HuH-7.5 (cell line): ENCODE measurements at regions not wholly inside any gene's neighbourhood (a gene's known extent, or its start where the extent isn't known, plus 50 kb on each side); places are given as distances from the start of the nearest gene placed in this dataset.

Experiments
- DNase-seq: peaks from one replicate; pipeline ENCODE4 v3.0.0; 2011; ENCODE audit warnings: low spot score

DNA sequence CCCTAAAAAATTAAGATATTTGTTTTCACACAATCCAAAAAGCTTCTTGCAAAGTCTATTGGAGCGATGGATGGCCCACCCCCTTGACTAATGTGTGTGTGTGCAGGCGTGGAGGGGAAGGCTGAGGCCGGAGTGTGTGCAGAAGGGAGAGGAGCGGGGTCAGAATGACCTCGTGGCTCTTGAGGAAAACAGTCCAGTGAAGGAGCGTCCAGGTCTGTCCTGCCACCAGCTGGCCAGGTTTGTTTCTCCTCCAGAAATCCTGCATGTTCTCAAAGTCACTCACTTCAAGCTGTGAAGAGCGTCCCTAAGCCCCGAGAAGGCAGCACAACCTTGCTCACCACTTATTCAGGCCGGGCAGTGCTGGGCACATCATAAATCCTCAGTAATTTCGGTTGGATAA, 69.5 kb upstream of the SSX2IP start:
- no peak for DNase-seq

DNA sequence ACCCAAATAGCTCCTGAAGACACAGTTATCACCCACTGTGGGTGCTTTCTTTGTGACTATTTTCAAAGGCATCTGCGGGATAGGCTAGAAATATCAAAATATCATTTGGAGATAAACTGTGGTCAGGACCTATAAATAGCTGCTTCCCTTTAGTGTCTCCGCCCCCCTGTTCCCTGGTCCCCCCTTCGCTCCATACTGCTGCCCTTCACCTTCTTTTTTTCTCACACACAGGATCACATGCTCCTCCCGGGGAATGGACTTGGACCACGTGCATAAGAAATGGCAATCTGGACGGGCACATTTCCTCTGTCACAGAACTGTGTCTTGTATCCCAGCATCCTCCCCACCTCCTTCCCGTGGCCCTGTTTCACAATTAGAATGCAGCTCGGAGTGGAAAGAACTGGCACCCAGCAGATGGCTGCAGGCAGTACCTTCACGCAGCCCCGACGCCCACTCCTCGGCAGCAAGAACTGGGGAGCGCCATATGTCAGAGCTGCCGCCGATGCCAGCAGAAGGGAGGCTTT, 68.8 kb upstream of the SSX2IP start:
- no peak for DNase-seq

DNA sequence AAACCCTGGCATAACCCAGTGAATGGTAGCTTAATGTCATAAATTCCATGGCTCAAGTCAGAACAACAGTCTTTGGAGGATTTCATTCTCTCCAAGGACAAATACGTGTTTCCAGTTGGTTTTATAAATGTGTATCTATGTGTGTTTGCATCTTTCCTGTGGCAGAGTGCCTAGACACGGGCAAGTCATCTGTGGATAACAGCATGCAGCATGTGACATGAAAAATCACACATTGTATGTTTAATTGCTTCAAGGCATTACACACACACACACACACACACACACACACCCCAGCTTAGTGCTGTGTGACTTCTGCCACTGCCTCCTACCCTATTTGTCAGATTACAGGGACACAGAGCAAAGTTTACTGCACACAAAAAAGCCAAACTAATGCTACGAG, 68.2 kb upstream of the SSX2IP start:
- DNase-seq = no peak

DNA sequence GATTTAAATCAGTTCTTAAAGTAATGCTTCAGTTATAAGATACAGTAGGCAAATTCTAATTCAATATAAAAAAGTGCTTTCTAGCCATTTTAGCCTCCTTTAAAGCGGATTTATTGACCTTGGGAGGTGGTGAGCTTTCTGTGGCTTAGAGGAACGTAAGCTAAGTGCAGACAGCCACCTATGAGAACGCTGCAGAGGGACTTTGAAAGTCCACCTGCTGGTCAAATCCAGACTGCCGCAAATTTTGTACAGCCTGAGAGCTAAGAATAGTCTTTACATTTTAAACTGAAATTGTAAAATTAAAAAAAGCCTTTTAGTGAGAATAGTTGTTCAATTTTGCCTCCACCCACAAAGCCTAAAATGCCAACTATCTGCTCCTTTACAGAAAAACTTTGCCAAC, 67.0 kb upstream of the SSX2IP start:
- DNase-seq = peak; percentile 18

DNA sequence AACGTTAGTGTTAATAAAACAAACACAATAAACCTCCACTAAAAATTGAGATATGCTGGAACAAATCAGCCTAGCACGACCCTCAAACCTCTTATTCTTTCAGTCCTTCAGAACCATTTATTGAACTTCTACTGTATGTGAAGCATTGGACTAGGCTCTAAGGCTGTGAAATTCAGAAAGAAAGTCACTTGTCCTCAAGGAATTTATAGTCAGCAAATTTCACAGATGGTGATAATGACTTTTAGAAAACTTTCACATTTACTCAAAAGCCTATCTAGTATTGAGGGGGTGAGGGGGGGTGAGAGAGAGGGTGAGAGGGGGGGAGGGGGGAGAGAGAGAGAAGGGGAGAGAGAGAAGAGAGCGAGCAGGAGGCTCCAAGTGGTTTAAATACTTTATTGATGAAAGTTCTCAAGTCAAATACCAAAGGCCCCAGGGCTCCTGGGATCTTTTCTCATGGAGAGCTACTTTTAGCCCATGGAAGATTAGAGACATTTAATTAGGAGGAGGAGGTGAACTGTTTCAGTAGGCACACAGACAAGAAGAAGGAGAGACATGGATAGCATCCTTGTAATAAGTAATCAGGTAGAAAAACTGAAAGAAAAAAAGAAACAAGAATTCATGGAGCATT, 66.3 kb upstream of the SSX2IP start:
- no peak for DNase-seq

- no peak for DNase-seq
These were observed 65.7 kb upstream of the SSX2IP start for GRCh38 chr1:84756001-84756400.

GRCh38 chr1:84755216-84755615, 65.0 kb upstream of the SSX2IP start:
- DNase-seq = no peak

DNA sequence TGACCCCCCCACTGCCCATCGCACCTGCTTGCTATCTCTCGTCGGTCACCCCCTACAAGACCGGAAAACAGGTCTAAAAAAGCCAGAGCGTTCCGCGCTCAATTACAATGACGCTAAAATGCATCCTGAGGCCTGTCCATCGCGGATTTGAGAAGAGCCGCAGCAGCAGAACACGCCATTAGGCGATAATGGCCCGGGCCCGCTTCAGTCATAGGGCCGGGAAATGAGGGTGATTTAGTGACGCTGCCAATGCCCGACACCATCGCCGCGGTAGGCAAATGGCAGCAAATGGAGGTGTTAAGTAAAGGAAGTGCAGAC, 64.1 kb upstream of the SSX2IP start:
- DNase-seq = no peak

- DNase-seq = peak; percentile 59
These were observed 63.5 kb upstream of the SSX2IP start for GRCh38 chr1:84753516-84754385.

GRCh38 chr1:84750110-84750730, 60.0 kb upstream of the SSX2IP start:
- DNase-seq = no peak

DNA sequence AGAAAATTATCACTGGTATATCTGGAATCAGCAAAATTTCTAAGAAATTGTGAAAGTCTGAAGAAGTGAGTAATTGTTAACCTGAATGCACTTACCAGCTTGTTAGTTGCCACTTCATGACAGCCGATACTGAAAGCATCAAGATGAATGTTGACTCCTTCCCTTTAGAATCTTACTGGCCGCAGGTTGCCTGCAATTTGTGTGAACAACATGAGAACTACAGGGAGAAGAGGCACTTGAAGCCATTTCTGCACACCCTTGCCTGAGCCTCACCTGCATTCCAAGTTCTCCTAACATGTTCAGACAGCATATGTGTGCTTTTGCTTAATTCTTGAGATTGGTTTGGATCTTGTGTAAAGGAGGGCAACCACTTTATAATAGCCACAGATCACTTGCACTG, 59.2 kb upstream of the SSX2IP start:
- DNase-seq = no peak

- no peak for DNase-seq
These were observed 58.1 kb upstream of the SSX2IP start for GRCh38 chr1:84748364-84748763.

GRCh38 chr1:84745857-84746256, 55.6 kb upstream of the SSX2IP start:
- no peak for DNase-seq

DNA sequence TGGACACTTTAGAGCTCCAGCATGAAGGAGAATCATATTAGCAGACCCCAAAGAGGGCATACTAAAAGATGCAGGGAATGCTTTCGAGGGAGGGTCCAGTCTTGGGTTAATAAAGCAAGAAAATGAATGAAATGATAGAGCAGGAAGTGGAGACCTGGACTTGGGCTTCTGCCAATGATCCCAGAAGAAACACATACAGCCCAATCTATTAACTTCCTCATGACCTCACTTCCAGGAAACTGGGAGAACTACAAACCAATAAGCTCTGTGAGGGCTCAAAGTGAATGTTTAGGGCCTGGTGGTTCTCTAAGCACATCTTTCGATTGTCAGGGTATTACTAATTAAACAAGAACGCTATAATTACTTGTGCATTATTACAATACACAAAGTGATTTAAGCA, 53.6 kb upstream of the SSX2IP start:
- no peak for DNase-seq

- no peak for DNase-seq
These were observed 52.4 kb upstream of the SSX2IP start for GRCh38 chr1:84742653-84743052.

DNA sequence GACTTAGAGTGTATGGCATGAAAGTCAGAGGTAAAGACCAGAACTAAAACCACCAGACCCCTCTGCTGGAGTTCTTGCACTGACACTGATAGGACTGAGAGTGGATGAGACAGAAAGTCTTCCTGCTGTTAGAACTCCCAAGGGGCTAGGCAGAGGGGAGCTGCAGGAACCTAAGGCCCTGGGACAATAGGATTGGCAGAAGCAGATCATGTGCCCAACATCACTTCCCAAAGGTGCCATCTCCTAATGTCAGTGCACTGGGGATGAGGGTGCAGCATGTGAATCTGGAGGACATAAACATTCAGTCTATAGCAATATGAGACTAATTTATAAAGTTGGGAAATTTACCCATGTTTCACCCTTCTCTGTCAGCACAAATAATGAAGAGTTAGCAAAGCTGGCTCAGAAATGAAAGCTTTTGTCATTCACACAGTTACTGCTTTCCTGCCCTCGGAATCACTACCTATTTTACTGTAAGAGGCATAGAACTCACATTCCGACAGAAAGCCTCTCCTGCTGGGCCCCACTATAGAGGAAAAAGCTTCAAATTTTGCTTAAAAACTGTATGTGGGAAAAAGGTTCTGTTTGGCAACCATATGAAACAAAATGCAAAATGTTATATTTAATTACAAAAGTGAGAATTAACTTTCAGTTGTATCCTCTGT, 49.9 kb upstream of the SSX2IP start:
- DNase-seq = no peak
